ENCODE measurements at regions not wholly inside any gene's neighbourhood (a gene's known extent, or its start where the extent isn't known, plus 50 kb on each side); places are given as distances from the start of the nearest gene placed in this dataset.

DNA sequence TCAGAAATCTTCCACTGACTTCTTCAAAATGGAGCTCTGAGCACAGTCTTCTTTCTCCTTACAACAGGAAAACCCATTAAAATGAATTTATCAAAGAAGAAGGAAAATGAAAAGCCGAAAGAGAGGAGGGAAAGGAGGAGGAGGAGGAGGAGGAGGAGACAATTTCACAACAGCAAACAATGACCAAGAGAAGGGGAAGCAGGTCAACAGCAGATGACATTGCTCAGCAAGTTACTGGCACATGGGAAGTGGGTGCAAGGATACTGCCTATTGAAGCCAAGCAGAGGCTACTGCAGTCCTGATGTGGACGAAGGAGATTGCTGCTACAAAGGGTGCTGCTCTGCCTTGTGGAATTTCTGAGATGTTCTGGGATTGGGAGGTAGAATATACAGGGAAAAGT, 140.0 kb upstream of the FOXN2 start:
- no peak for TF ChIP-seq EZH2 (IDR thresholded peaks at IDR 0.05; ENCODE audit: low read length, unreplicated experiment)
- TF ChIP-seq, protein P1, sequence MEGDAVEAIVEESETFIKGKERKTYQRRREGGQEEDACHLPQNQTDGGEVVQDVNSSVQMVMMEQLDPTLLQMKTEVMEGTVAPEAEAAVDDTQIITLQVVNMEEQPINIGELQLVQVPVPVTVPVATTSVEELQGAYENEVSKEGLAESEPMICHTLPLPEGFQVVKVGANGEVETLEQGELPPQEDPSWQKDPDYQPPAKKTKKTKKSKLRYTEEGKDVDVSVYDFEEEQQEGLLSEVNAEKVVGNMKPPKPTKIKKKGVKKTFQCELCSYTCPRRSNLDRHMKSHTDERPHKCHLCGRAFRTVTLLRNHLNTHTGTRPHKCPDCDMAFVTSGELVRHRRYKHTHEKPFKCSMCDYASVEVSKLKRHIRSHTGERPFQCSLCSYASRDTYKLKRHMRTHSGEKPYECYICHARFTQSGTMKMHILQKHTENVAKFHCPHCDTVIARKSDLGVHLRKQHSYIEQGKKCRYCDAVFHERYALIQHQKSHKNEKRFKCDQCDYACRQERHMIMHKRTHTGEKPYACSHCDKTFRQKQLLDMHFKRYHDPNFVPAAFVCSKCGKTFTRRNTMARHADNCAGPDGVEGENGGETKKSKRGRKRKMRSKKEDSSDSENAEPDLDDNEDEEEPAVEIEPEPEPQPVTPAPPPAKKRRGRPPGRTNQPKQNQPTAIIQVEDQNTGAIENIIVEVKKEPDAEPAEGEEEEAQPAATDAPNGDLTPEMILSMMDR (conservative IDR thresholded peaks at IDR 0.05; ENCODE audit: low read depth, low read length): no peak

Measured in PC-3 (cell line).